GM19395 (cell line): ENCODE measurements at regions not wholly inside any gene's neighbourhood (a gene's known extent, or its start where the extent isn't known, plus 50 kb on each side); places are given as distances from the start of the nearest gene placed in this dataset.
"Not testable (repeated sequence)": the region's sequence is repeated elsewhere in the genome, so short reads cannot be mapped to it uniquely, and the experiment has no call there.

ENCODE experiments used
- ATAC-seq: cut with Tn5 transposase; IDR thresholded peaks from one replicate; pipeline ENCODE4 v1.9.1; 2021; ENCODE audit warnings: mild to moderate bottlenecking, moderate library complexity; ENCODE audit not compliant: unreplicated experiment

GRCh38 chr2:35614640-35615039 is 740.9 kb upstream of the CRIM1 start:
- no peak for ATAC-seq

GRCh38 chr2:35606394-35606793 is 749.2 kb upstream of the CRIM1 start:
- ATAC-seq, result no peak

- no peak for ATAC-seq
These were observed 757.3 kb upstream of the CRIM1 start for GRCh38 chr2:35598310-35598709.

- no peak for ATAC-seq
These were observed 763.7 kb upstream of the CRIM1 start for GRCh38 chr2:35591886-35592285.

GRCh38 chr2:35585972-35586371 is 769.6 kb upstream of the CRIM1 start:
- no peak for ATAC-seq

- no peak for ATAC-seq
These were observed 772.9 kb upstream of the CRIM1 start for GRCh38 chr2:35582637-35583036.

GRCh38 chr2:35580956-35581355 is 774.6 kb upstream of the CRIM1 start:
- no peak for ATAC-seq

GRCh38 chr2:35568574-35568973 is 787.0 kb upstream of the CRIM1 start:
- ATAC-seq, result not testable (repeated sequence)

- ATAC-seq, result no peak
These were observed 793.1 kb upstream of the CRIM1 start for GRCh38 chr2:35562488-35562887.

- no peak for ATAC-seq
These were observed 807.4 kb upstream of the CRIM1 start for GRCh38 chr2:35548171-35548570.

GRCh38 chr2:35545301-35545700 is 810.3 kb upstream of the CRIM1 start:
- ATAC-seq, result no peak

- no peak for ATAC-seq
These were observed 816.8 kb upstream of the CRIM1 start for GRCh38 chr2:35538796-35539195.

GRCh38 chr2:35530615-35531135 is 824.9 kb upstream of the CRIM1 start:
- ATAC-seq, result no peak

GRCh38 chr2:35526741-35527140 is 828.8 kb upstream of the CRIM1 start:
- ATAC-seq, result no peak

GRCh38 chr2:35522450-35522849 is 833.1 kb upstream of the CRIM1 start:
- no peak for ATAC-seq

- no peak for ATAC-seq
These were observed 844.9 kb upstream of the CRIM1 start for GRCh38 chr2:35510636-35511035.

GRCh38 chr2:35508601-35509000 is 847.0 kb upstream of the CRIM1 start:
- no peak for ATAC-seq

GRCh38 chr2:35504419-35504818 is 851.2 kb upstream of the CRIM1 start:
- no peak for ATAC-seq

GRCh38 chr2:35503738-35504199 is 851.8 kb upstream of the CRIM1 start:
- no peak for ATAC-seq

GRCh38 chr2:35503311-35503710 is 852.3 kb upstream of the CRIM1 start:
- no peak for ATAC-seq

GRCh38 chr2:35501076-35501475 is 854.5 kb upstream of the CRIM1 start:
- ATAC-seq, result no peak

GRCh38 chr2:35496022-35496421 is 859.6 kb upstream of the CRIM1 start:
- no peak for ATAC-seq

- ATAC-seq, result no peak
These were observed 860.4 kb upstream of the CRIM1 start for GRCh38 chr2:35495182-35495581.
